ENCODE measurements at regions not wholly inside any gene's neighbourhood (a gene's known extent, or its start where the extent isn't known, plus 50 kb on each side); places are given as distances from the start of the nearest gene placed in this dataset.
A peak's percentile ranks its signal among the peaks of the same experiment; 100 is the strongest.
"Not testable (repeated sequence)": the region's sequence is repeated elsewhere in the genome, so short reads cannot be mapped to it uniquely, and the experiment has no call there.

GRCh38 chr3:197456261-197457091 lies 99.3 kb downstream of the BDH1 start (continued):
- TF ChIP-seq CTCF (IDR thresholded peaks at IDR 0.05): no peak
- TF ChIP-seq NFYB (CRISPR knock-in tag; conservative IDR thresholded peaks at IDR 0.05; ENCODE audit: low read depth): no peak
- no peak for TF ChIP-seq SMAD4 (CRISPR knock-in tag; IDR thresholded peaks at IDR 0.05)
- TF ChIP-seq ZNF425 (CRISPR knock-in tag; conservative IDR thresholded peaks at IDR 0.05): no peak
- TF ChIP-seq E2F1 (CRISPR knock-in tag; IDR thresholded peaks at IDR 0.05): no peak
- TF ChIP-seq ZBTB21 (CRISPR knock-in tag; IDR thresholded peaks at IDR 0.05; ENCODE audit: borderline replicate concordance): no peak
- no peak for TF ChIP-seq PREB (CRISPR knock-in tag; IDR thresholded peaks at IDR 0.05; ENCODE audit: borderline replicate concordance)
- TF ChIP-seq MAX (CRISPR knock-in tag; IDR thresholded peaks at IDR 0.05): peak; percentile 95
- TF ChIP-seq ZNF671 (CRISPR knock-in tag; IDR thresholded peaks at IDR 0.05): no peak
- no peak for TF ChIP-seq JUN (CRISPR knock-in tag; IDR thresholded peaks at IDR 0.05)
- no peak for TF ChIP-seq SP1 (CRISPR knock-in tag; conservative IDR thresholded peaks at IDR 0.05)
- TF ChIP-seq MLX (CRISPR knock-in tag; IDR thresholded peaks at IDR 0.05): no peak
- no peak for TF ChIP-seq PRRX2 (CRISPR knock-in tag; IDR thresholded peaks at IDR 0.05)
- 0 out of 2 replicates have a peak, but pooled peaks have one; percentile 51 for TF ChIP-seq ELF4 (CRISPR knock-in tag; IDR thresholded peaks at IDR 0.05; ENCODE audit: low read depth)
- TF ChIP-seq RORB (CRISPR knock-in tag; IDR thresholded peaks at IDR 0.05): no peak
- peak; percentile 82 for TF ChIP-seq SMAD3 (CRISPR knock-in tag; IDR thresholded peaks at IDR 0.05; ENCODE audit: borderline replicate concordance)
- no peak for TF ChIP-seq ATF3 (CRISPR knock-in tag; conservative IDR thresholded peaks at IDR 0.05)
- no peak for TF ChIP-seq ZNF281 (CRISPR knock-in tag; IDR thresholded peaks at IDR 0.05)
- no peak for TF ChIP-seq ZBTB43 (CRISPR knock-in tag; IDR thresholded peaks at IDR 0.05)
- TF ChIP-seq FOXP4 (CRISPR knock-in tag; IDR thresholded peaks at IDR 0.05): no peak
- no peak for TF ChIP-seq OVOL2 (CRISPR knock-in tag; IDR thresholded peaks at IDR 0.05; ENCODE audit: borderline replicate concordance)
- peak; percentile 17; the same call in 1 of the 2 replicates for TF ChIP-seq GABPB1 (CRISPR knock-in tag; IDR thresholded peaks at IDR 0.05)
- no peak for TF ChIP-seq TCF7 (CRISPR knock-in tag; IDR thresholded peaks at IDR 0.05; ENCODE audit: low read depth)

- DNase-seq (ENCODE audit: low spot score); H3K36me3 Mint-ChIP-seq; H3K27ac Mint-ChIP-seq; CTCF ChIA-PET; ATAC-seq; H3K9me3 Mint-ChIP-seq; POLR2A ChIA-PET; H3K4me3 Mint-ChIP-seq: not testable (repeated sequence)
- Mint-ChIP-seq H3K27me3 (ENCODE audit: low read depth) (peaks cover 24% of the 10 kb centered on the region), H3K4me1 (peaks cover 21% of the 10 kb centered on the region)
Observed at GRCh38 chr3:197454841-197455240, 100.9 kb downstream of the BDH1 start.
